Right kidney (tissue), 1 donor: ENCODE measurements at regions not wholly inside any gene's neighbourhood (a gene's known extent, or its start where the extent isn't known, plus 50 kb on each side); places are given as distances from the start of the nearest gene placed in this dataset.
A peak's percentile ranks its signal among the peaks of the same experiment; 100 is the strongest.
"Not testable (repeated sequence)": the region's sequence is repeated elsewhere in the genome, so short reads cannot be mapped to it uniquely, and the experiment has no call there.

Source experiments
- DNase-seq: peaks from one replicate; pipeline ENCODE4 v3.0.0-alpha.2; 2016

- DNase-seq, result no peak
These were observed 462.4 kb upstream of the MYT1L start for GRCh38 chr2:2793514-2793913.

- no peak for DNase-seq
These were observed 460.5 kb upstream of the MYT1L start for GRCh38 chr2:2791606-2792005.

- no peak for DNase-seq
These were observed 460.0 kb upstream of the MYT1L start for GRCh38 chr2:2791031-2791430.

- no peak for DNase-seq
These were observed 457.0 kb upstream of the MYT1L start for GRCh38 chr2:2788076-2788475.

- DNase-seq, result no peak
These were observed 456.3 kb upstream of the MYT1L start for GRCh38 chr2:2787301-2787907.

- no peak for DNase-seq
These were observed 450.9 kb upstream of the MYT1L start for GRCh38 chr2:2782007-2782406.

GRCh38 chr2:2779727-2780126 is 448.7 kb upstream of the MYT1L start:
- no peak for DNase-seq

- no peak for DNase-seq
These were observed 446.8 kb upstream of the MYT1L start for GRCh38 chr2:2777876-2778275.

- no peak for DNase-seq
These were observed 446.1 kb upstream of the MYT1L start for GRCh38 chr2:2777213-2777612.

- DNase-seq, result no peak
These were observed 443.9 kb upstream of the MYT1L start for GRCh38 chr2:2775018-2775417.

- DNase-seq, result no peak
These were observed 442.6 kb upstream of the MYT1L start for GRCh38 chr2:2773692-2774091.

GRCh38 chr2:2773080-2773479 is 442.0 kb upstream of the MYT1L start:
- not testable (repeated sequence) for DNase-seq

GRCh38 chr2:2771721-2772411 is 440.8 kb upstream of the MYT1L start:
- DNase-seq, result no peak

GRCh38 chr2:2769481-2770431 is 438.7 kb upstream of the MYT1L start:
- peak; percentile 51 for DNase-seq

- DNase-seq, result no peak
These were observed 437.4 kb upstream of the MYT1L start for GRCh38 chr2:2768476-2768875.

- DNase-seq, result no peak
These were observed 436.8 kb upstream of the MYT1L start for GRCh38 chr2:2767837-2768236.

- no peak for DNase-seq
These were observed 434.9 kb upstream of the MYT1L start for GRCh38 chr2:2765839-2766495.

GRCh38 chr2:2765176-2765800 is 434.2 kb upstream of the MYT1L start:
- no peak for DNase-seq

- DNase-seq, result no peak
These were observed 433.7 kb upstream of the MYT1L start for GRCh38 chr2:2764739-2765138.

GRCh38 chr2:2764001-2764355 is 432.9 kb upstream of the MYT1L start:
- no peak for DNase-seq

- DNase-seq, result peak; percentile 37
These were observed 432.4 kb upstream of the MYT1L start for GRCh38 chr2:2763351-2764000.

GRCh38 chr2:2762913-2763312 is 431.8 kb upstream of the MYT1L start:
- peak; percentile 16 for DNase-seq
